Panc1 (cell line): ENCODE measurements at regions not wholly inside any gene's neighbourhood (a gene's known extent, or its start where the extent isn't known, plus 50 kb on each side); places are given as distances from the start of the nearest gene placed in this dataset.

Experiments used
- ATAC-seq: fragments of 200-7000 bp; cut with Tn5 transposase; 2 replicates; pipeline ENCODE4 v1.9.1; 2020; ENCODE audit warnings: mild to moderate bottlenecking, moderate library complexity
- BruUV-seq: library from RNA; stranded (reverse); fragments of 400-500 nt; replicated peaks from 2 replicates; lab custom pipeline; 2021; lab: Mats Ljungman, UMichigan
- CTCF ChIA-PET: fragments of 300-600 bp; sonication (Branson Sonifier 250); formaldehyde crosslinking; loops from one replicate; lab custom pipeline; 2022; ENCODE audit warnings: antibody characterized with exemption; lab: Charles Lee
- POLR2A ChIA-PET: fragments of 300-600 bp; sonication (Branson Sonifier 250); formaldehyde crosslinking; loops from one replicate; lab custom pipeline; 2022; ENCODE audit warnings: antibody characterized with exemption; lab: Charles Lee
- DNase-seq: peaks from one replicate; pipeline ENCODE4 v3.0.0-alpha.2; 2010; ENCODE audit warnings: low read depth, low spot score
- H3K27ac ChIP-seq: 2 replicates; pipeline ENCODE4 v1.5.1; 2011; ENCODE audit warnings: mild to moderate bottlenecking, low read length, inconsistent platforms
- H3K27me3 ChIP-seq: fragments of 200-500 bp; sonication (Bioruptor generic); 2 replicates; pipeline ENCODE4 v1.6.0; 2014; ENCODE audit warnings: low read length, inconsistent platforms; ENCODE audit not compliant: control insufficient read depth, insufficient read depth
- H3K36me3 ChIP-seq: fragments of 200-500 bp; sonication (Bioruptor generic); 2 replicates; pipeline ENCODE4 v1.5.1; 2014; ENCODE audit warnings: inconsistent platforms, mild to moderate bottlenecking, low read length, moderate library complexity; ENCODE audit not compliant: control insufficient read depth, insufficient read depth
- H3K4me1 ChIP-seq: 2 replicates; pipeline ENCODE4 v1.5.1; 2011; ENCODE audit warnings: inconsistent platforms, mild to moderate bottlenecking, low read length, moderate library complexity; ENCODE audit not compliant: control insufficient read depth, insufficient read depth
- H3K4me3 ChIP-seq, 2 experiments: 2 replicates each; pipeline ENCODE4 v1.5.1; 2011 to 2012; ENCODE audit warnings: low read depth in 2 of 2, low read length in 2 of 2, mild to moderate bottlenecking in 2 of 2, inconsistent platforms in 1 of 2, moderate library complexity in 1 of 2
- H3K9me3 ChIP-seq: fragments of 200-500 bp; sonication (Bioruptor generic); 2 replicates; pipeline ENCODE4 v1.5.1; 2014; ENCODE audit warnings: low read depth, mild to moderate bottlenecking, inconsistent platforms, low read length, moderate library complexity; ENCODE audit not compliant: control insufficient read depth, insufficient read depth
- CTCF ChIP-seq: fragments of 450-650 bp; IDR thresholded peaks from 2 replicates; pipeline ENCODE4 v1.5.1; 2017; ENCODE audit warnings: mild to moderate bottlenecking
- POLR2AphosphoS5 ChIP-seq: IDR thresholded peaks from 2 replicates; pipeline ENCODE4 v1.6.1; 2012; ENCODE audit warnings: mild to moderate bottlenecking, low read depth, low read length, moderate library complexity
- SIN3A ChIP-seq: IDR thresholded peaks from 2 replicates; pipeline ENCODE4 v1.6.1; 2012; ENCODE audit warnings: low read depth, mild to moderate bottlenecking, low read length, moderate library complexity, borderline replicate concordance; ENCODE audit not compliant: insufficient read depth
- TCF7L2 ChIP-seq: IDR thresholded peaks from 2 replicates; pipeline ENCODE4 v1.6.1; 2011; ENCODE audit warnings: mild to moderate bottlenecking, low read depth, low read length, inconsistent platforms
- in situ Hi-C: cut with HindIII; loops from 2 replicates; pipeline ENCODE4 v1.10.0; 2016; ENCODE audit warnings: low sequenced_read_pairs, low pct_unique_long_range_greater_than_20kb
- intact Hi-C: fragments of 100-400 bp; cut with micrococcal nuclease; formaldehyde crosslinking; loops from one replicate; pipeline ENCODE4 v1.10.0; 2022; ENCODE audit not compliant: unreplicated experiment
- TF ChIP-seq, protein P1 (sequence below), 2 experiments: IDR thresholded peaks; 2 replicates each; pipeline ENCODE4 v1.6.1; 2011 to 2012; ENCODE audit warnings: low read depth in 2 of 2, control low read depth in 1 of 2, low read length in 1 of 2, mild to moderate bottlenecking in 1 of 2, moderate library complexity in 1 of 2; ENCODE audit not compliant: insufficient read depth in 1 of 2

- no peaks in the 10 kb centered on the region for H3K9me3 ChIP-seq
- H3K27ac ChIP-seq, result no peak overlapping the region
- DNase-seq (no peak), ATAC-seq (no peak)
- no TSS peak for BruUV-seq
- CTCF ChIA-PET, result no interaction called here
- no peaks in the 10 kb centered on the region for H3K27me3 ChIP-seq
- H3K36me3 ChIP-seq, result no peaks in the 10 kb centered on the region
- TF ChIP-seq POLR2AphosphoS5, result no peak
- peak; percentile 78 for TF ChIP-seq TCF7L2
- intact Hi-C loops (no loop called here), in situ Hi-C loops (no loop called here)
- H3K4me3 ChIP-seq, result no peak overlapping the region
- no peaks in the 10 kb centered on the region for H3K4me1 ChIP-seq
- POLR2A ChIA-PET, result no interaction called here
These were observed 350.0 kb downstream of the NDFIP2 start for GRCh38 chr13:79830945-79831344.

- no TSS peak for BruUV-seq
- no peak for ATAC-seq
These were observed 349.5 kb downstream of the NDFIP2 start for GRCh38 chr13:79830426-79830825.

More at GRCh38 chr13:79830426-79830825, 349.5 kb downstream of the NDFIP2 start:
- no peak overlapping the region for H3K4me3 ChIP-seq
- H3K36me3 ChIP-seq, result no peaks in the 10 kb centered on the region
- intact Hi-C loops, result no loop called here
- no peak for DNase-seq
- H3K27ac ChIP-seq, result no peak overlapping the region
- H3K27me3 ChIP-seq, result no peaks in the 10 kb centered on the region
- ChIA-PET POLR2A (no interaction called here), CTCF (no interaction called here)
- in situ Hi-C loops, result no loop called here
- TF ChIP-seq CTCF (no peak), POLR2AphosphoS5 (no peak), SIN3A (no peak), TCF7L2 (no peak)
- TF ChIP-seq, protein P1, sequence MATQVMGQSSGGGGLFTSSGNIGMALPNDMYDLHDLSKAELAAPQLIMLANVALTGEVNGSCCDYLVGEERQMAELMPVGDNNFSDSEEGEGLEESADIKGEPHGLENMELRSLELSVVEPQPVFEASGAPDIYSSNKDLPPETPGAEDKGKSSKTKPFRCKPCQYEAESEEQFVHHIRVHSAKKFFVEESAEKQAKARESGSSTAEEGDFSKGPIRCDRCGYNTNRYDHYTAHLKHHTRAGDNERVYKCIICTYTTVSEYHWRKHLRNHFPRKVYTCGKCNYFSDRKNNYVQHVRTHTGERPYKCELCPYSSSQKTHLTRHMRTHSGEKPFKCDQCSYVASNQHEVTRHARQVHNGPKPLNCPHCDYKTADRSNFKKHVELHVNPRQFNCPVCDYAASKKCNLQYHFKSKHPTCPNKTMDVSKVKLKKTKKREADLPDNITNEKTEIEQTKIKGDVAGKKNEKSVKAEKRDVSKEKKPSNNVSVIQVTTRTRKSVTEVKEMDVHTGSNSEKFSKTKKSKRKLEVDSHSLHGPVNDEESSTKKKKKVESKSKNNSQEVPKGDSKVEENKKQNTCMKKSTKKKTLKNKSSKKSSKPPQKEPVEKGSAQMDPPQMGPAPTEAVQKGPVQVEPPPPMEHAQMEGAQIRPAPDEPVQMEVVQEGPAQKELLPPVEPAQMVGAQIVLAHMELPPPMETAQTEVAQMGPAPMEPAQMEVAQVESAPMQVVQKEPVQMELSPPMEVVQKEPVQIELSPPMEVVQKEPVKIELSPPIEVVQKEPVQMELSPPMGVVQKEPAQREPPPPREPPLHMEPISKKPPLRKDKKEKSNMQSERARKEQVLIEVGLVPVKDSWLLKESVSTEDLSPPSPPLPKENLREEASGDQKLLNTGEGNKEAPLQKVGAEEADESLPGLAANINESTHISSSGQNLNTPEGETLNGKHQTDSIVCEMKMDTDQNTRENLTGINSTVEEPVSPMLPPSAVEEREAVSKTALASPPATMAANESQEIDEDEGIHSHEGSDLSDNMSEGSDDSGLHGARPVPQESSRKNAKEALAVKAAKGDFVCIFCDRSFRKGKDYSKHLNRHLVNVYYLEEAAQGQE (IDR thresholded peaks at IDR 0.05; ENCODE audit: insufficient read depth in 1 of 2, low read depth in 2 of 2, low read length in 1 of 2), result no peak
- H3K9me3 ChIP-seq, result no peaks in the 10 kb centered on the region
- H3K4me1 ChIP-seq, result no peaks in the 10 kb centered on the region
